ENCODE measurements at regions not wholly inside any gene's neighbourhood (a gene's known extent, or its start where the extent isn't known, plus 50 kb on each side); places are given as distances from the start of the nearest gene placed in this dataset.

DNA sequence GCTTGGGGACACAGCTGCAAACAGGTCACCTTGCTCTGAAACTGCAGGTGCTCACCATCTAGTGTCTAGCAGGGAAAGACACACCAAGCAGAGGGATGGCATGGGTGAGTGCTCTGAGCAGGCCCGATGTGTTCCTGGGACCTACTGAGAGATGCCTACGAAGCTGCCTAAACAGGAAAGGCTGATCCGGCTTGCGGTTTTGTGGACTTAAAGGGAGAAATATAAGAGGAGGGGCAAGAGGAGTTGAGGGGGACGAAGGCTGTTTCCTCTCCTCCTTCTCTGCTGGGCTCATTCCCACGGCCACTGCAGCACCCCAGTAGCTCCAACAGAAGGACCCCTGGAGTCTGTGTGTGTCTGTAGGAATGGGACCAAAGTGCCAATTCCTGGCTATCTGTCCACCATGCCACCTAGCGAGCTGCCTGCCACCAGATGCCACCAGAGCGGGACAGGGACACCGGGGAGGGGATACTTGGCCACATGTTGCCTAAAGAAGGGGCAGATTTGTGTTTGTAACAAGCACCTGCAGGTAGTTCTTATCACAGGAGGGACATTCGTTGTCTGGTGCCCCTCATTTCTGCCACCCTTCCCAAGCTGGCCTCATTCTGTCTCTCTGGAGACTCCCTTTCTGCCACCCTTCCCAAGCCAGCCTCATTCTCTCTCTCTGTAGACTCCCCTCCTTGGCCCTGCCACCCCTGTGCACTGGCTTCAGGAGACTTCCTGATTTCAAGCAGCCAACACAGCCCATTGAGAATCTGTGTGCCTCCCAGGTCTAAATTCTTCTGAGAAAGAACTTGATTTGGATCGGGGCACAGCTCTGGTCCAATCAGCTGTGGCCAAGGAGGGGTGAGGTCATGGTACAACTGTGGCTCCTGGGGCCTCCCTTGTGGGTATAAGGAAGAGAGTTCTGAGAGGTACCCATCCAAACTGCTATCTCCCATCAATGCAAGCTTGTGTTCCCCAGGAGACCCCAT is 221.8 kb downstream of the ANKRD60 start:
- intact Hi-C loops (cut with DNase I) = no loop called here
- DNase-seq (peak; percentile 18), ATAC-seq (no peak)
- TF ChIP-seq CTCF (IDR thresholded peaks at IDR 0.05) = no peak
- no peaks in the 10 kb centered on the region for H3K9me3 ChIP-seq
- no peak overlapping the region for H3K27ac ChIP-seq
- H3K4me3 ChIP-seq = no peak overlapping the region
- no peaks in the 10 kb centered on the region for H3K36me3 ChIP-seq
- H3K27me3 ChIP-seq (ENCODE audit: low read depth) = peaks cover 8% of the 10 kb centered on the region
- H3K4me1 ChIP-seq = no peaks in the 10 kb centered on the region

GRCh38 chr20:58005581-58006345 is 222.7 kb downstream of the ANKRD60 start:
- DNase-seq (no peak), ATAC-seq (no peak)
- no peaks in the 10 kb centered on the region for H3K36me3 ChIP-seq
- no peak for TF ChIP-seq CTCF (IDR thresholded peaks at IDR 0.05)
- H3K27ac ChIP-seq = no peak overlapping the region
- no peaks in the 10 kb centered on the region for H3K9me3 ChIP-seq
- H3K4me1 ChIP-seq = no peaks in the 10 kb centered on the region
- no peak overlapping the region for H3K4me3 ChIP-seq
- H3K27me3 ChIP-seq (ENCODE audit: low read depth) = peaks cover 6% of the 10 kb centered on the region
- intact Hi-C loops (cut with DNase I) = no loop called here

GRCh38 chr20:58004900-58005299 is 223.6 kb downstream of the ANKRD60 start:
- no peaks in the 10 kb centered on the region for H3K27me3 ChIP-seq (ENCODE audit: low read depth)
- intact Hi-C loops (cut with DNase I) = no loop called here
- H3K4me3 ChIP-seq = no peak overlapping the region
- no peak for DNase-seq
- H3K4me1 ChIP-seq = peaks cover under 1% of the 10 kb centered on the region
- TF ChIP-seq CTCF (IDR thresholded peaks at IDR 0.05) = no peak
- no peak for ATAC-seq
- no peaks in the 10 kb centered on the region for H3K9me3 ChIP-seq
- no peak overlapping the region for H3K27ac ChIP-seq
- no peaks in the 10 kb centered on the region for H3K36me3 ChIP-seq

DNA sequence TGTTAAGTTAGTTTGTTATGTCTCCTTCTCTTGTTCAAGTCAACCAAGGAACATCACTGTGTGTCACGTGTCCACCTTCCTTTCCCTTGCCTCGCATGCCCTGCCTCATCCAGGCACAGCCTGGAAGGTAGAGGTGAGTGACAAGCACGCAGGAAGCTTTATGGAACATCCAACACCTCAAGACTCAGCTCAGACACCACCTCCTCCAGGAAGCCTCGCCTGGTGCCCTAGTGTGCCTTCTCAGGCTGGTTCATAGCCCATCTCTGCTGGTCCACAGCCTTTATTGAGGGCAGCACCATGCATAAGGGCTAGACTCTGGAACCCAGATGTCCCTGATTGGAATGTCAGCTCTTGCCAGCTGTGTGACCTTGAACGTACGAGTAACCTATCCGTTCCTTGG is 224.3 kb downstream of the ANKRD60 start:
- Histone ChIP-seq H3K9me3 (no peaks in the 10 kb centered on the region), H3K4me3 (no peak overlapping the region), H3K27me3 (ENCODE audit: low read depth) (no peaks in the 10 kb centered on the region), H3K4me1 (peaks cover 6% of the 10 kb centered on the region), H3K36me3 (no peaks in the 10 kb centered on the region), H3K27ac (no peak overlapping the region)
- TF ChIP-seq CTCF (IDR thresholded peaks at IDR 0.05) = no peak
- intact Hi-C loops (cut with DNase I) = no loop called here
- DNase-seq (no peak), ATAC-seq (no peak)

DNA sequence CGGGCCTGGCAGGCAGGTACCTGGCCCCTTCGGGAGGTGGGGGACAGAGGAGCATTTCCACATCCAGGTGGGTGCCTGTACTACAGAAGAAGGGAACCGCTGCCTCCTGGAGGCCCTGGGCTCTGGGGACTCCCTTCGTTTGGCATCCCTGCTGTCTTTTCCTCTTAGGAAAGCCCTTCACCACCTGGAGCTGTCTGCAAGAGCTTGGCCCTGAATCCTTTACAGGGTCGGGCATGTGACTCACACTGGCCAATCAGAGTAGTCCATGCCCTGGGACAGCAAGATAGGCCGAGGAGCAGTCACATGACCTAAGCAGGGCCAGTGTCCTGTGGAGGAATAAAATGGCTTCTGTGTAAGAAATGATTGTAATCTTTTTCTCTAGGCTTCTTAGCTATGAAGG is 224.9 kb downstream of the ANKRD60 start:
- intact Hi-C loops (cut with DNase I) = no loop called here
- no peak overlapping the region for H3K4me3 ChIP-seq
- H3K27ac ChIP-seq = no peak overlapping the region
- H3K9me3 ChIP-seq = no peaks in the 10 kb centered on the region
- TF ChIP-seq CTCF (IDR thresholded peaks at IDR 0.05) = no peak
- DNase-seq (no peak), ATAC-seq (no peak)
- peaks cover 10% of the 10 kb centered on the region for H3K4me1 ChIP-seq
- H3K27me3 ChIP-seq (ENCODE audit: low read depth) = no peaks in the 10 kb centered on the region
- H3K36me3 ChIP-seq = no peaks in the 10 kb centered on the region
